GM19023 (cell line): ENCODE measurements at regions not wholly inside any gene's neighbourhood (a gene's known extent, or its start where the extent isn't known, plus 50 kb on each side); places are given as distances from the start of the nearest gene placed in this dataset.

Experiments used
- ATAC-seq: cut with Tn5 transposase; IDR thresholded peaks from one replicate; pipeline ENCODE4 v1.9.1; 2021; ENCODE audit warnings: mild to moderate bottlenecking, moderate library complexity; ENCODE audit not compliant: unreplicated experiment

DNA sequence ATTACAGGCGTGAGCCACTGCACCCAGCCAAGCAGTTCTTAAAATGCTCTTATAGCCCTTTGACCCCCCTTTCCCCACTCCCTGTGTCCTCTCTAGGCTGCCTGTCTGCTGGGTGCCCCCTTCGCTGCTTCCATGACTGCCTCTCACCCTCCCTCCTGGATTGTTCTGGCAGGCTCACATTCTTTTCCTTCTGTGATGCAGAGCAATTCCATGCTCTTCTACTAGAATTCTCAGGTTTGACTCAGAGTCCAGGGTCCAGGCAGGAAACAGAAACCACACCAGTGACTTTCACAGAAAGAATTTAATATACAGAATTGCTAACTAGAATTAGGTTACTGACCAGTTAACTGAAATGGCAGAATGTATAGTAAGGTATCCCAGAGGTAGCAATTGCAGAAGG is 244.8 kb downstream of the BAMBI start:
- no peak for ATAC-seq

DNA sequence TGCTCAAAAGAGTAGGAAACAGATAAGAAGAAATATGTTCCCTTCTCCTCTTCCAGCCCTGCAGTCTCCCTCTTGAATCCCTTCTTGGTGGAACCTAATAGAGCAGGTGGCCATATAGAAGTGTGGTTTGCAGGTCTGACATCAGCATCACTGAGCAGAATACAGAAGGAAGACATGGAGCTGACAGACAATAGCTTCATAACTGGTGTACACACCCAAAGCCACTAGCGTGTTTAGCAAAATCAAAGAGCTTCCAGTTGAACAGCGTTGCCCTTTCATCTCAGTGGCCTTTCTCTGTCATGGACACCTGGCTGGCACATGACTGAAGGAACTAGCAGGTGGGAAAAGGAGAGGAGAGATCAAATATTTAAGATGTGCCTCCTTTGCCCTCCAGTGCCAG is 245.5 kb downstream of the BAMBI start:
- no peak for ATAC-seq

DNA sequence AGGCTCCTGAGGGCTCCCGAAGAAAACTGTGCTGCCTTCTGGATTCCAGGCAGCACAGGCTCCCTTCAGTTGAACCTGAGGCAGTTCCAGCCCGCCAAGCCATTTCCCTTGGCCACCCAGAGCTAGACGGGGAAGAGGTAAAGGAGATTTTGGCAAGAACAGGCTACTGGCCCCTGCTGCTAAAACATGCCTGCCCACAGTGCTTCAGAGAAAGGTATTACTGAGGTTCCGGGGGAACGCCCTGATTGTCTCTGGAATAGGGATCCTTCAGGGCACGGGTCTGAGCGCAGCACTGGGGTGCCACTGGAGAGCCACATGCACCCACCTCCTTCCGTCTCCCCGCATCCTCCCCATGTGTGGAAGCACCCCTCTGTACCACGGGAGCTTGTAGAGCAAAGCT is 247.4 kb downstream of the BAMBI start:
- ATAC-seq: no peak

DNA sequence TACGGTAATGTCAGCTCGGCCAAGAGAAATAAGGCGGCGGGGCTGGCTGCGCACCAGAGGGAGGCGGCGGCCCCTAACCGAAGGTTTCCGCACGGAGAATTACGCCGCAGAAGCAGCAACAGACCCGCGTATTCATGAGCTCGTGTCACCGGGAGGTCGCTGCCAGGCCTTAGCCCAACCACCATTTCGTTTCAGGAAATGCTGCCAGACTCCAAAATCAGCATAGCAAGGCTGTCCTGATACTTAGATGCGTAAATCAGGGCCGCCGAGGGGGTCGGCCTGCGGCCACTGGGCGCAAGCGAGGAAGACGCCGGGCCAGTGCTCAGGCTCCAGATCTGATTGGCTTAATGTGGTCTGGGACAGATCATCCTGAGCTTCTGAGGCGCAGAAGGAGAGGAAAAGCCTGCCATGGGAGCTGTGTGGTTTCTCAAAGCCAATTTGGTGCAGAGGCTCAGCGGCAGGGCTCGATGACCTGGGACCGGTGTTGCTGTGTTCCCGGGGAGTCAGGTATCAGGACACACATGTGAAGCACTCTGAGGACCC is 247.9 kb downstream of the BAMBI start:
- ATAC-seq: no peak

DNA sequence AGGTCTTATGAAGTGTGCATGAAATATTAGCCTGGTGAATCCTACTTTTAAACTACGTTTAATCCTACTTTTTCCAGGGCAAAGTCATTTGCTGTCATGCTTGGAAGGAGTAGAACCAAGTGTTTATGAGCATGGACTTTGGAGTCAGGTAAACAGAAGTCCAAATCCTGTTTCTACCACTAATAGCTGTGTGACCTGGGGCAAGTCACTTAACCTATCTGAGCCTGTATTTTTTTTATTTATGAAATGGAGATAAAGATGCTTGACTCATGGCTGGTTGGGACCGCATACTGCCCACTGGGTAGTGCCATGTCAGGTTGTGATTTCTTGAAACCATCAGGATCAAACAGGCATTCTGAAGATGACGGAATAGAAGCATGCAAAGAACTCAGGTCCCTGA is 249.6 kb downstream of the BAMBI start:
- ATAC-seq: no peak

DNA sequence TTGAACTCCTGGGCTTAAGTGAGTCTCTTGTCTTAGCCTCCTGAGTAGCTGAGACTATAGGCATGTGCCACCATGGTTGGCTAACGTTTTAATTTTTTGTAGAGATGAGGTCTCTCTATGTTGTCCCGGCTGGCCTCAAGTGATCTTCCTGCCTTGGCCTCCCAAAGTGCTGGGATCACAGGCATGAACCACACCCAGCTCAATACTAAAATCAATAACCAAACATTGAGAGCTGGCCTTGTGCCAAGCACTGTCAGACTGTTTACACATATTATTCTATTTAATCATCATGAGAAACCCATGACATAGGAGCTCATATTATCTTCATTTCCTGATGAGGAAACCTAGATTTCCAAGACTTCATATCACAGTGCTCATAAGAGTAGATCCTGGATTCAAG is 251.2 kb downstream of the BAMBI start:
- no peak for ATAC-seq

DNA sequence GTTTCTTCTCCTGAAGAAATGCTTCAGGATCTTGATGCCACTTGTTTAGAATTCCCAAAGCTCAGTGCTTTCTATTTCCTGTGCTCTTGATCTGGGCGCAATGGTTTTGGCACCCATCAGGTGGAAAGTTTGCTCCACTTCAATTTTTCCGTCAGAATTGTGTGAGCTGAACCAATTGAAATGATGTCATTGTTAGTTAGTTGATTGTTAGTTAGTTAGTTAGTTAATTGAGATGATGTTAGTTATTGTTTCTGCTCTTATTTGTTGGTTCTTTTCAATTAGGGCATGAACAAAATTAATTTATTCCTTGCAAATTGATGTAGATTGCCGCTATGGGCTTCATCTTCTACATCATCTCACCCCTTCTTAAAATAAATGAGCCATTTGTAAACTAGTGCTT is 252.6 kb downstream of the BAMBI start:
- no peak for ATAC-seq

DNA sequence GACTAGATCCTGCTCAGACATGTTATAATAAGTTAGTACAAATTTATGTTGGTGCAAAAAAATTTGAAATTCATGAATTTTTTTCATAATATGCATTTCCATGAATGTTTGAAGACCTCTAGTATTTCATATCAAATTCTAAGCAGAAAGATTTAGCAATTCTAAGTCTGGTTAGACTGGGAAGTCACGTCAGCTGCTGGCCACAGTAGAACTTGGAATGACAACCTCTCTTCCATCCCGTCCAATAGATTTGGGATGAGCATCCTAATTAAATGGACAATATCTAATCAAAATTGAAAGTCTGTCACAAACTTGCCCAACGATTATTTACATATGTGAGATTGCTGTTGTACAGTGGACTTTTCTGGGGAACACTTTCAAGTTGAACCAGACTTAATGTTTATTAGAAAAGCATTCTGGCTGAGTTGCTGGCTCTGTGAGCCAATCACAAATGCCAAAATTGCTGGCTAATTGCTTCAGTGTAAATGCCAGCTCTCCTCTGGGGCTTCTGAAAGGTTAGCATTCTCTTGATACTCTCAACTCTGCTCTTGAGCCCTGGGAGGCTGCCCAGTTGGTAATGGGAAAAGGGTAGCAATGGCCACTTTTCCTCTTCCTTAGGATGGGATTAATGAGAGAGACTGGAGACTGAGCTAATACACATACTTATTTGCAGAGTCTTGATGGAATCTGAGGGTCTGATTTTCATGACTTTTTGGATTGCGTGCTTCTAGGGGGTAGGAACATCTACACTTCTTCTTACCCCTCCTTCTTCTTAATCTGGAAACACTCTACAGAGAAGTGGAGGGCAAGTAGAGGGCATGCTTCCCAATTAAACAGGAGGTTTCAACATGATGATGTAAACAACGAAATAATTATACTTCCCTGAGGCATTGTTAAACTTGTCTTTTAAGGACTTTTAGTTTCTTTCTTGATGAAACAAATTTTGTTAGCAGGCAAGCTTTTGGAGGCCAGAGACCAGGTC is 253.5 kb downstream of the BAMBI start:
- no peak for ATAC-seq

DNA sequence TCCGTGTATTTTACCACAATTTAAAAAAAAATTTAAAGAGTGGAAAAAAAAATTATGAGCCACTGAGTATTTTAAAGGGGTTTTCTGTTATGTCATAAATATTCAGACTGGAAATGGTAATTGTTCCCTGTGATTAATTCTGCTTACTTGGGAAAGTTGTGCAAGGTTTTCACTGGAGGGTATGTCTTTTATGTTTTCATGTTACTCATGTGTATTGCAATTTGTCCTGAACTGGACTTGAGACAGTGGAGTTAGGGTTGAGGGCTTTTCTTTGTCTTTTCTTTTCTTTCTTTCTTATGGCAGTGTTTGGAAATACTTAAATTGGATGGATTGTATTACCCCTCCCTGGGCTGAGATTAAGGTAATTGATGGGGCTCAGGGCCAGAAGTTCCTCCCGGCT is 257.7 kb downstream of the BAMBI start:
- no peak for ATAC-seq

DNA sequence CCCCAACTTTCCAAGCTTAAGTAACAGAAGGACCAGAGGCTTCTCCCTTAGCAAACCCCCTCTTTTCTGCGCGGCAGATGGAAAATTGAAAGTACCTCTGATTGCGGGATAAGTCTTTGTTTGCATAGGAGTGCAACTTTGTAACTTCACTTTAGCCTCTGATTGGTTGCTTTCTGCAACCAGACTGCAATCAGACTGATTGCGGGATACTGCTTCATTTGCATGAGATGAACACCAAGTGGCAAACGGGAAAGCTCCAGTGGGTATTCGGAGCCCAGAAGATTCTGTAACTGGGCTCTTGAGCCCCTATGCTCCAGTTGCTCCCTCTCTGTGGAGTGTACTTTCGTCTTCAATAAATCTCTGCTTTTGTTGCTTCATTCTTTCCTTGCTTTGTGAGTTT is 260.6 kb downstream of the BAMBI start:
- no peak for ATAC-seq

DNA sequence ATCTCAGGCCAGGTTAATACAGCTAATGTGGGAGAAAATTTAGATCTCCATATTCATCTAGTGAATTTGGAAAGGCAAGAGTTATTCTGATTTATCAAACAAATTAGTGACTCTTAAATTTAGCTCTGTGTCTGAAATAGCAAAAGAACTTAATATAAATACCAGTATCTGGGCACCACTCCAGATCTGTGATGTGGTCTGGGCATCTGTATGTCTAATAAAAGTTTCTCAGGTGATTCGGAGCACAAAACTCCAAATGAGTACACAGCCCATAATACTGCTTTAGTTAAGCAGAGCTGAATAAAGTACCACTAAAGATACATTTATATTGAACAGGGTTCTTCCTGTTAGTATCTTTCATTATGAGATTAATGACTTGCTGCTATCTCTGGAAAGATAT is 261.4 kb downstream of the BAMBI start:
- ATAC-seq: no peak

DNA sequence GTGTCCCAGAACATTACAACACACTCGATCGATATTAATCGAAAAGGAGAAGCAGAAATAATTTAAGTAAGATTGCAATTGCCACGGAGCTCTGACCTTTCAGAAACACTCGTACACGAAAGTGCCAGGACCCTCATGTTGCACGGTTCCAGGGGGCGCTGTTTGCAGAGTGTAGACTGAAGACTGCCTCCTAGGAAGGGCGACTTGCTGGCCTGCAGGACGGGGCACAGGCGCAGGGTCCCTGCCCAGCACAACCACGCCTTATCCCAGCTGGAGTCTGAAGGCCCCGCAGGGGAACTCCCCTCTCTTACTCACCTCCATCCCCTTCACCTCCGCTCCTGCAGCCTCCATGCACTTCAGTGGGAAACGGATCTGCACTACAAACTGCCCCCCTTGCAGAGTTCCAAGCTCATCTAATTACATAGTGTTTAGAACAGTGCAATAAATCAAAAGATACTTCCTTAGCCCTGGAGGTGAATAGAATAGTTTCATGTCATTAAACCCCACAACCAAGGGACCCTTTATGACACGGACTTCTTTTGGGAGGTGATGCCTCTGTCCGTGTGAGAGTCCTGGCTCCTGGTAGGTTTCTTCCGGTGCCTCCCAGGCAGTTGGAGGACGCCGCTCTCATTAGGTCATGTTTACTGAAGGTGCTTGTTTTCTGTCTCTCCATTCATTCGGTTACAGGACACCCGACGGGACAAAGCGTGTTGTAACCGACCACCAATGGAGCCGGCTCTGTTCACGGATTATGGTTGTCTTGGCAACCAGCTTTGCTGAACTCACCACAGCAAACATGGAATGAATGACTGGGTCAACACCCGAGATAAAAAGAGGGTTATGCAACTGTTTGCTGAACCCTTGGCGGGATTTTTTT is 262.2 kb downstream of the BAMBI start:
- no peak for ATAC-seq

DNA sequence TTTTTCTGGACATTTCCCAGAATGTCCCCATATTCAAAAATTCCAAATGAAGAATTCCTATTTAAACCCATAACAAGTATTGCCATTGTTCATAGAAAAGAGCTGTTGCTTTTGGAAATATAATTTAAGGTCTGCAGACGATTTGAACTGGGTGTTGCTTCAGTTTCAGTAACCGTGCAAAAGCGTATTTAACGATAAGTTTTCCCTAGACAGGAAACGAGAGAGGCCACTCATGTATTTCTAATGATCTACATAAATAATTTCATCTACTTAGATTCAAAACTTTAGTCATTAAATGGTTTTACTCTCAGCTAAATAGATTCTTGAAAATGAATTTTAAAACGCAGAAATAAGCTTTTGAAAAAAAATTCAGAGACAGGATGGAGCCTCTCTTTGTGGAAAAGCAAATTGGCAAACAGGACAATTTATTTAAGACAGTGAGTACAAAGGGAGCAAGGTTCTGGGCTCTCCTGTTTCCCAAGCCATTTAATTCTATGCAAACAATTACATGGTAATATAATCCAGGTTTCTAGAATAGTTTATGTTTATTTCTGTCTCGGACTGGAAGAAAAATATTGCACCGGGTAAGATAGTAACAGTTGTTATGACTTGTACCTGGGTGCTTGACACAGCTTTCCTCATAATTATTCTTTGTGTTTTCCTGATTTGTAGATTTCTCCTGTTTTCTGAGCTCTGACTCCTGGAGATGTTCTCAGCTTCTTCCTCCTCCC is 263.0 kb downstream of the BAMBI start:
- ATAC-seq: no peak

DNA sequence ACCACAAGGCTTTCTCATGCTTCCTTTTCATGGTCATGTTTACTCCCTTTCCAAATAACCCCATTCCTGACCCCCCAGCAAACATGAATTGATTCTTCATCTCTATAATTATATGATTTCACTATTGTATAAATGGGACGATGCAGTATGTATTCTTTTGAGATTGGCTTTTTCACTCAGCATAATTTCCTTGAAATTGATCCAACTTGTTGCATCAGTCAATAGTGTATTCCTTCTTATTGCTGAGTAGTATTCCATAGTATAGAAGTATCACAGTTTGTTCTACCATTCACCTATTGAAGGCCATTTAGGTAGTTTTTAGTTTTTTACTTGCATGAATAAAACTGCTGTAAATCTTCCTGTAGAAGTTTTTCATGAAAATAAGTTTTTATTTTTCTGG is 264.7 kb downstream of the BAMBI start:
- no peak for ATAC-seq

DNA sequence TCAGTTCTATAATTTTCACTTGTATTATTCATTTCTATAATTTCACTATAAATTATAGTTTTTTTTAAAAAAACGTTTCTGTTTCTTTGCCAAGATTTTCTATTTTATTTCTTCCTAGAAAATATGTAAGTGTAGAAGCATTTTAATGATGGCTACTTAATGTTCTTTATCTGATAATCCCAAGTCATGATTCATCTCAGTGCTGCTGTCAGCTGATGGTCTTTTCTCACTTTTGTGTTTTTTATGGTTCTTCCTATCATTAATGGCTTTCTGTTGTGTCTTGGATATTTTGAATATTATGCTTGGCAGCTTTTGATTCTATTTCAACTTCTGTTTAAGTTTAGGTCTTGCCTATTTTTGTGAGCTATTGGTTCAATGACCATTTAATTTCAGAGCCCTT is 268.6 kb downstream of the BAMBI start:
- ATAC-seq: no peak

DNA sequence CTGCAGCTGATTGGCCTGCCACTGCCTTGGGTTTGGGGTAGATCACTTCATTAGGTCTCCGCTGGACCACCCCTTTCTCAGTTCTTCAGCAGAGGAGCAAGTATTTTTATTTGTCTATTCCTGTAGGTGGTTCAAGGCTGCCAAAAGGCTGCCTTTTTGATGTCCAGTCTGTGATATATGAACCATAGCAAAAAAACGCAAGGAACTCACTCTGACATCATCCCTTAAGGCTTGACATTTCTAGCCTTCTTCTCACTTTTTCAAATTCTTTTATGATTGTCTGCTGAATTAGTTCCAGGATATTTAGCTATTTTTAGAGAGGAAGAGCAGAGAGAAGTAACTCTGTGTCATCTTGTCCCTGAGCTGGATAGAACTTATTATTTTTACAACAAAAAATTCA is 269.2 kb downstream of the BAMBI start:
- no peak for ATAC-seq

DNA sequence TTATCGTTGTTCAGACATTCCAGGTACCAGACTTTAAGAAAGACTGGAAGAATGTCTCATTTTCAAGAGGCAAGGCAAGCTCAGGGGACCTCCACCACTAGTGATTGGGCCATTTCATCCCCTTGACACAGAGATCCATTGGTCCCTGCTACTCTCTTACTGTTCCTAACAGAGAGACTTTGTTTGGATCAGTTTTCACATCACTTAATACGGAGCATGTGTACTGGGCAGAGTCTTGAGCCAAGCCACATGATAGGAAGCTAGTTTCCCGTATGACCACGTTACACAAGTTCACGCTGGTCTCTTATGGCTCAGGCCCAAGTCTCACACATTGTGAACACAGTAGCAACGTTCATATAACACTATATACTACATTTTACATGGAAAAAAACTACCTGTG is 269.9 kb downstream of the BAMBI start:
- no peak for ATAC-seq

DNA sequence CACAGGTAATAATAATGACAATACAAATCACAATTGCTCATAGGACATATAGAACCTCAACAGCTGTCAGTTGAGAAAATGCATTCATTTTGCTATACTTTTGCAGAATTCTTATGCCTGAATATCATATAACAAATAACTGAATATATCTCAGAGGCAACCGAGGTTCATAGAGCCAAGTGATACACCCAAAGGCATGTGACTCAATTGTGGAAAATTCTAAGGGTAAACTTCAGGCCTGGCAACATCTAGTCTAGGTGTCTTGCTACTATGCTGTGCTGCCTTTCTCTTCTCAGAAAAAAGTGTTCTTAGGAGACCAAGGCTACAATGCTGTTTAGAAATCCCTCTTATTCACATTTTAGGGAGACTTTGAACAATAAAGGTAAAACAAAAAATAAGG is 270.7 kb downstream of the BAMBI start:
- no peak for ATAC-seq

DNA sequence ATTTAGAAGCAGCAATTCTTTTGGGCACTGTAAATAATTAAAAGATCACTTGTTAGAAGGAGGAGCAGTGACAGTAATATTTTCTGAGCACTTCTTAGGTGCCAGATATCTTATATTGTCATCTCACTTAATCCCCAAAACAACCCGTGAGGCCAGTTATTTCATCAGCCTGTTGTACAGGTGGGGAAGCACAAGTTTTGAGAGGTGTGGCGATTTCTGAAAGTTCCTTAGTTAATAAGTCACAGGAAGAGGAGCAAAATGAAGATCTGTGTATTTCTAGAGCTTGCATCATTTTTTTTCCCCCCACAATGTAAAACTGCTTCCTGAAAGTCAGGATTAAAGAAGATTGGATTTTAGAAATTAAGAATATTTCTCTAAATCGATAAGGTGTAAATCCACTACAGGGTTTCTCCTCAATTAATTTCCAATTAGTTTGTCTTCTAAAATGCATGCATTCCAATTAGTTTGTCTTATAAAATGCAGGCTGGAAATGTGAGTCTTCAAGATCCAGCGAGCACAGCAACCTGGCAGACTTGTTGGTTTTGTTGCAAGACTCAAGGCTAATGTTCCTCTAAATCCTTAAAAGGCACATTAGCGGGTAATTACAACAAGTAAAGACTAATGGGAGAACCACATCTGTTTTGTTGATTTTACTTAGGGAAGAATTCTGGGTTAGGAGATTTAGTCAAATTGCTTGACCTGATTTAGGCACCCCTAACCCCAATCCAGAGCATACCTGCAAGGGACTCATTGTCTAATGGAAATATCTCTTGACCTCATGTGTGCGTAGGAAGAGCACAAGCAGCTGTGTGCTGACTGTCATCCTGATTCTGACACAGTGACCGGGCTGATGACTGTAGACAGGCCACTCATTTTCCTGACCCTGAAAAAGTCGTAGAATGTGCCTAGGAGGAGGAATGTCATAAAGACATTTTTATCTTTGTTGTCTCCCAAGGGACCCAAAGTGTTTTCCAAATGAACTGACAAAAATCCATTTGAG is 272.0 kb downstream of the BAMBI start:
- ATAC-seq: peak; percentile 58

DNA sequence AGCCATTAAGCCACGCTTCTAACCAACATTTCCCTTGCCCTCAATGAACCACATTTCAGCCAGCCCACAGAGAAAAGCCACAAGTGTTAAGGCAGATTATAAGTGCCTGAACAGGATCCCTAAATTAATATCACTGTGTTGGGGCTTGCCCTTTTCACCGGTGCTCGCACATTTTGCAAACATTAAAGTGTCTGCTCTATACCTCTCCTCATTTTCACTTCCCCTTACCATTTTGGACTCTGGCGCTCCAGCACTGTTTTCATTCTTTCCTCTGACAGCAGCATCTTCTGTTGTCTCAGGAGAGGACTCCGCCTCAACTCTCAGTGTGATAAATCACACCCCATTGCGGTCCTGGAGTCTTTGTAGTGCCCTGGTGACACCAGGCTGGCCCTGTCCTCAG is 274.2 kb downstream of the BAMBI start:
- ATAC-seq: peak; percentile 81
